Neural progenitor cell (in vitro differentiated cells): ENCODE measurements at regions not wholly inside any gene's neighbourhood (a gene's known extent, or its start where the extent isn't known, plus 50 kb on each side); places are given as distances from the start of the nearest gene placed in this dataset.

ENCODE experiments used
- DNase-seq: peaks from one replicate; pipeline ENCODE4 v3.0.0-alpha.2; 2016; ENCODE audit warnings: low spot score
- H2AFZ ChIP-seq: fragments of 200-600 bp; sonication (generic); replicated peaks from 2 replicates; pipeline ENCODE4 v1.6.1; 2016; ENCODE audit warnings: antibody characterized with exemption
- H3F3A ChIP-seq: fragments of 200-600 bp; sonication (generic); 2 replicates; pipeline ENCODE4 v1.6.1; 2016; ENCODE audit warnings: antibody characterized with exemption, low read depth
- H3K27ac ChIP-seq: fragments of 200-600 bp; sonication (generic); 2 replicates; pipeline ENCODE4 v1.5.1; 2016; ENCODE audit warnings: mild to moderate bottlenecking
- H3K27me3 ChIP-seq: fragments of 200-600 bp; sonication (generic); 2 replicates; pipeline ENCODE4 v1.6.1; 2016; ENCODE audit warnings: mild to moderate bottlenecking, moderate library complexity
- H3K36me3 ChIP-seq: fragments of 200-600 bp; sonication (generic); 2 replicates; pipeline ENCODE4 v1.5.1; 2016
- H3K4me1 ChIP-seq: fragments of 200-600 bp; sonication (generic); 2 replicates; pipeline ENCODE4 v1.6.1; 2016; ENCODE audit warnings: mixed run types
- H3K4me2 ChIP-seq: fragments of 200-600 bp; sonication (generic); 2 replicates; pipeline ENCODE4 v1.6.1; 2016
- H3K4me3 ChIP-seq: fragments of 200-600 bp; sonication (generic); 2 replicates; pipeline ENCODE4 v1.5.1; 2016
- H3K79me2 ChIP-seq: fragments of 200-600 bp; sonication (generic); 2 replicates; pipeline ENCODE4 v1.6.1; 2016; ENCODE audit warnings: low read depth
- H3K9ac ChIP-seq: fragments of 200-600 bp; sonication (generic); 2 replicates; pipeline ENCODE4 v1.6.1; 2016
- H3K9me3 ChIP-seq: fragments of 200-600 bp; sonication (generic); 2 replicates; pipeline ENCODE4 v1.5.1; 2016; ENCODE audit warnings: low read depth
- H4K20me1 ChIP-seq: fragments of 200-600 bp; sonication (generic); 2 replicates; pipeline ENCODE4 v1.6.1; 2016; ENCODE audit warnings: low read depth
- H3K27ac Mint-ChIP-seq: 3 replicates; pipeline ENCODE4 v1.8.0; 2021; ENCODE audit warnings: mixed read lengths
- H3K27me3 Mint-ChIP-seq: 2 replicates; pipeline ENCODE4 v1.8.0; 2022; ENCODE audit warnings: low read depth, mild to moderate bottlenecking, inconsistent platforms, moderate library complexity, mixed read lengths; ENCODE audit not compliant: insufficient read depth
- H3K36me3 Mint-ChIP-seq: 3 replicates; pipeline ENCODE4 v1.8.0; 2021; ENCODE audit warnings: mixed read lengths
- H3K4me1 Mint-ChIP-seq: 3 replicates; pipeline ENCODE4 v1.8.0; 2021; ENCODE audit warnings: mixed read lengths
- H3K4me3 Mint-ChIP-seq: 3 replicates; pipeline ENCODE4 v1.8.0; 2021; ENCODE audit warnings: mild to moderate bottlenecking, moderate library complexity, mixed read lengths
- H3K9me3 Mint-ChIP-seq: 3 replicates; pipeline ENCODE4 v1.8.0; 2020; ENCODE audit warnings: mixed read lengths
- CTCF ChIP-seq: fragments of 200-600 bp; sonication (generic); IDR thresholded peaks from 2 replicates; pipeline ENCODE4 v1.5.1; 2017; ENCODE audit warnings: antibody characterized with exemption, mild to moderate bottlenecking
- EZH2 ChIP-seq: fragments of 200-600 bp; sonication (generic); IDR thresholded peaks from 2 replicates; pipeline ENCODE4 v1.6.1; 2017; ENCODE audit warnings: antibody characterized with exemption, mild to moderate bottlenecking, moderate library complexity
- EZH2phosphoT487 ChIP-seq: fragments of 200-600 bp; sonication (generic); IDR thresholded peaks from 2 replicates; pipeline ENCODE4 v1.6.1; 2017; ENCODE audit warnings: antibody characterized with exemption

- Mint-ChIP-seq H3K27ac (no peak overlapping the region), H3K4me3 (no peak overlapping the region), H3K27me3 (peaks cover 4% of the 10 kb centered on the region), H3K36me3 (peaks cover 2% of the 10 kb centered on the region), H3K9me3 (peaks cover 2% of the 10 kb centered on the region), H3K4me1 (no peaks in the 10 kb centered on the region)
- Histone ChIP-seq H3K4me1 (no peaks in the 10 kb centered on the region), H3K9me3 (no peaks in the 10 kb centered on the region), H3K4me3 (no peak overlapping the region), H3K36me3 (no peaks in the 10 kb centered on the region), H3K27ac (no peak overlapping the region), H3K4me2 (no peak overlapping the region), H4K20me1 (no peaks in the 10 kb centered on the region), H3K27me3 (no peaks in the 10 kb centered on the region), H2AFZ (no peak overlapping the region), H3K9ac (no peak overlapping the region), H3K79me2 (no peaks in the 10 kb centered on the region), H3F3A (no peaks in the 10 kb centered on the region)
- no peak for TF ChIP-seq EZH2
- no peak for TF ChIP-seq CTCF
- no peak for TF ChIP-seq EZH2phosphoT487
- DNase-seq, result no peak
Observed at GRCh38 chr4:159414305-159414704, 311.4 kb downstream of the RAPGEF2 start.

- Histone ChIP-seq H3F3A (no peaks in the 10 kb centered on the region), H3K4me3 (no peak overlapping the region), H3K9me3 (no peaks in the 10 kb centered on the region), H3K27me3 (no peaks in the 10 kb centered on the region), H3K4me2 (no peak overlapping the region), H3K36me3 (no peaks in the 10 kb centered on the region), H4K20me1 (no peaks in the 10 kb centered on the region), H3K4me1 (no peaks in the 10 kb centered on the region), H3K79me2 (no peaks in the 10 kb centered on the region), H2AFZ (no peak overlapping the region), H3K27ac (no peak overlapping the region), H3K9ac (no peak overlapping the region)
- no peak overlapping the region for H3K4me3 Mint-ChIP-seq
- peaks cover 2% of the 10 kb centered on the region for H3K36me3 Mint-ChIP-seq
- H3K27me3 Mint-ChIP-seq, result peaks cover 4% of the 10 kb centered on the region
- DNase-seq, result no peak
- peaks cover 7% of the 10 kb centered on the region for H3K9me3 Mint-ChIP-seq
- no peak for TF ChIP-seq EZH2phosphoT487
- TF ChIP-seq EZH2, result no peak
- TF ChIP-seq CTCF, result no peak
- no peaks in the 10 kb centered on the region for H3K4me1 Mint-ChIP-seq
- H3K27ac Mint-ChIP-seq, result no peak overlapping the region
Observed at GRCh38 chr4:159416073-159416472, 313.2 kb downstream of the RAPGEF2 start.

GRCh38 chr4:159416996-159417395 is 314.1 kb downstream of the RAPGEF2 start:
- H3K4me1 Mint-ChIP-seq, result no peaks in the 10 kb centered on the region
- DNase-seq, result no peak
- no peaks in the 10 kb centered on the region for H3K9me3 ChIP-seq
- H3K4me2 ChIP-seq, result no peak overlapping the region
- peaks cover 4% of the 10 kb centered on the region for H3K27me3 Mint-ChIP-seq
- H2AFZ ChIP-seq, result no peak overlapping the region
- H3K4me1 ChIP-seq, result no peaks in the 10 kb centered on the region
- TF ChIP-seq EZH2phosphoT487, result no peak
- TF ChIP-seq EZH2, result no peak
- no peak for TF ChIP-seq CTCF
- no peak overlapping the region for H3K27ac Mint-ChIP-seq
- no peak overlapping the region for H3K4me3 ChIP-seq
- H3K36me3 Mint-ChIP-seq, result peaks cover 2% of the 10 kb centered on the region
- H3K36me3 ChIP-seq, result no peaks in the 10 kb centered on the region
- no peaks in the 10 kb centered on the region for H4K20me1 ChIP-seq
- no peak overlapping the region for H3K4me3 Mint-ChIP-seq
- H3K27ac ChIP-seq, result no peak overlapping the region
- H3F3A ChIP-seq, result no peaks in the 10 kb centered on the region
- peaks cover 7% of the 10 kb centered on the region for H3K9me3 Mint-ChIP-seq
- no peak overlapping the region for H3K9ac ChIP-seq
- H3K79me2 ChIP-seq, result no peaks in the 10 kb centered on the region
- no peaks in the 10 kb centered on the region for H3K27me3 ChIP-seq
